COLO668 (cell line): ENCODE measurements at regions not wholly inside any gene's neighbourhood (a gene's known extent, or its start where the extent isn't known, plus 50 kb on each side); places are given as distances from the start of the nearest gene placed in this dataset.

ENCODE experiments used
- DNase-seq: peaks from one replicate; lab custom pipeline; 2025; ENCODE audit not compliant: unreplicated experiment; lab: John Stamatoyannopoulos, UW

GRCh38 chr2:237264480-237265219, 149.3 kb downstream of the COL6A3 start:
- no peak for DNase-seq

- no peak for DNase-seq
Observed at GRCh38 chr2:237268004-237268708, 145.8 kb downstream of the COL6A3 start.

GRCh38 chr2:237269138-237269875, 144.7 kb downstream of the COL6A3 start:
- DNase-seq: no peak

GRCh38 chr2:237270520-237270919, 143.4 kb downstream of the COL6A3 start:
- DNase-seq: no peak

- DNase-seq: no peak
Observed at GRCh38 chr2:237271698-237272652, 142.0 kb downstream of the COL6A3 start.
